ENCODE measurements at regions not wholly inside any gene's neighbourhood (a gene's known extent, or its start where the extent isn't known, plus 50 kb on each side); places are given as distances from the start of the nearest gene placed in this dataset.

- Mint-ChIP-seq H3K4me1 (no peaks in the 10 kb centered on the region), H3K9me3 (no peaks in the 10 kb centered on the region), H3K4me3 (no peak overlapping the region), H3K36me3 (ENCODE audit: low read depth) (no peaks in the 10 kb centered on the region), H3K27me3 (ENCODE audit: low read depth) (no peaks in the 10 kb centered on the region), H3K27ac (no peak overlapping the region)
- no peak for TF ChIP-seq CTCF (IDR thresholded peaks at IDR 0.05; ENCODE audit: unreplicated experiment in 3 of 3)
Measured at GRCh38 chr7:10657201-10657600, 316.5 kb upstream of the PHF14 start.

- Mint-ChIP-seq H3K4me3 (no peak overlapping the region), H3K27ac (no peak overlapping the region), H3K4me1 (no peaks in the 10 kb centered on the region), H3K9me3 (no peaks in the 10 kb centered on the region), H3K36me3 (ENCODE audit: low read depth) (no peaks in the 10 kb centered on the region), H3K27me3 (ENCODE audit: low read depth) (no peaks in the 10 kb centered on the region)
- TF ChIP-seq CTCF (IDR thresholded peaks at IDR 0.05; ENCODE audit: unreplicated experiment in 3 of 3): no peak
Measured at GRCh38 chr7:10657837-10658236, 315.8 kb upstream of the PHF14 start.

GRCh38 chr7:10662491-10662890 lies 311.2 kb upstream of the PHF14 start:
- Mint-ChIP-seq H3K4me1 (no peaks in the 10 kb centered on the region), H3K9me3 (no peaks in the 10 kb centered on the region), H3K27ac (no peak overlapping the region), H3K4me3 (no peak overlapping the region), H3K27me3 (ENCODE audit: low read depth) (no peaks in the 10 kb centered on the region), H3K36me3 (ENCODE audit: low read depth) (no peaks in the 10 kb centered on the region)
- no peak for TF ChIP-seq CTCF (IDR thresholded peaks at IDR 0.05; ENCODE audit: unreplicated experiment in 3 of 3)

- Mint-ChIP-seq H3K4me3 (no peak overlapping the region), H3K4me1 (no peaks in the 10 kb centered on the region), H3K27ac (no peak overlapping the region), H3K9me3 (no peaks in the 10 kb centered on the region), H3K27me3 (ENCODE audit: low read depth) (no peaks in the 10 kb centered on the region), H3K36me3 (ENCODE audit: low read depth) (no peaks in the 10 kb centered on the region)
- no peak for TF ChIP-seq CTCF (IDR thresholded peaks at IDR 0.05; ENCODE audit: unreplicated experiment in 3 of 3)
Measured at GRCh38 chr7:10662982-10663884, 310.4 kb upstream of the PHF14 start.

GRCh38 chr7:10672186-10672585 lies 301.5 kb upstream of the PHF14 start:
- Mint-ChIP-seq H3K9me3 (peaks cover 5% of the 10 kb centered on the region), H3K36me3 (ENCODE audit: low read depth) (no peaks in the 10 kb centered on the region), H3K4me1 (no peaks in the 10 kb centered on the region), H3K27me3 (ENCODE audit: low read depth) (peaks cover 4% of the 10 kb centered on the region), H3K4me3 (no peak overlapping the region), H3K27ac (no peak overlapping the region)
- no peak for TF ChIP-seq CTCF (IDR thresholded peaks at IDR 0.05; ENCODE audit: unreplicated experiment in 3 of 3)

- Mint-ChIP-seq H3K9me3 (no peaks in the 10 kb centered on the region), H3K27me3 (ENCODE audit: low read depth) (no peaks in the 10 kb centered on the region), H3K4me1 (no peaks in the 10 kb centered on the region), H3K36me3 (ENCODE audit: low read depth) (no peaks in the 10 kb centered on the region), H3K27ac (no peak overlapping the region), H3K4me3 (no peak overlapping the region)
- TF ChIP-seq CTCF (IDR thresholded peaks at IDR 0.05; ENCODE audit: unreplicated experiment in 3 of 3): no peak
Measured at GRCh38 chr7:10677211-10677610, 296.5 kb upstream of the PHF14 start.
